Activated CD4-positive, alpha-beta memory T cell treated with anti-CD3 and anti-CD28 coated beads for 36 hours (primary cell): ENCODE measurements at regions not wholly inside any gene's neighbourhood (a gene's known extent, or its start where the extent isn't known, plus 50 kb on each side); places are given as distances from the start of the nearest gene placed in this dataset.

Source experiments
- CTCF ChIA-PET: fragments of 350-600 bp; sonication (Branson Sonifier 250); formaldehyde crosslinking; loops from one replicate; lab custom pipeline; 2021; ENCODE audit warnings: antibody characterized with exemption, inconsistent platforms; lab: Charles Lee
- POLR2A ChIA-PET: fragments of 350-600 bp; sonication (Branson Sonifier 250); formaldehyde crosslinking; loops from one replicate; lab custom pipeline; 2021; ENCODE audit warnings: antibody characterized with exemption; lab: Charles Lee
- DNase-seq: peaks from one replicate; pipeline ENCODE4 v3.0.0-alpha.2; 2020
- H3K27ac Mint-ChIP-seq: one replicate; pipeline ENCODE4 v1.8.0; 2021; ENCODE audit warnings: mixed read lengths
- H3K27me3 Mint-ChIP-seq: one replicate; pipeline ENCODE4 v1.8.0; 2021; ENCODE audit warnings: mixed read lengths
- H3K36me3 Mint-ChIP-seq: one replicate; pipeline ENCODE4 v1.8.0; 2021; ENCODE audit warnings: mixed read lengths
- H3K4me1 Mint-ChIP-seq: one replicate; pipeline ENCODE4 v1.8.0; 2021; ENCODE audit warnings: low read depth, mixed read lengths
- H3K4me3 Mint-ChIP-seq: one replicate; pipeline ENCODE4 v1.8.0; 2021; ENCODE audit warnings: mild to moderate bottlenecking, mixed read lengths
- H3K9me3 Mint-ChIP-seq: one replicate; pipeline ENCODE4 v1.8.0; 2021; ENCODE audit warnings: mixed read lengths
- intact Hi-C: fragments of 100-400 bp; cut with micrococcal nuclease; formaldehyde crosslinking; loops from one replicate; pipeline ENCODE4 v1.15.1; 2023

GRCh38 chr15:66894363-66894762 lies 171.0 kb upstream of the SMAD3 start:
- ChIA-PET POLR2A (interaction anchor here (0.6 kb wide), 1 partner anchor 1330 kb away, joined by 3 read pairs; no protein-coding TSS in a partner anchor), CTCF (no interaction called here)
- H3K27me3 Mint-ChIP-seq, result peaks cover 7% of the 10 kb centered on the region
- H3K4me1 Mint-ChIP-seq, result peaks cover 4% of the 10 kb centered on the region
- peaks cover 9% of the 10 kb centered on the region for H3K9me3 Mint-ChIP-seq
- H3K4me3 Mint-ChIP-seq, result no peak overlapping the region
- no peak overlapping the region for H3K27ac Mint-ChIP-seq
- intact Hi-C loops, result no loop called here
- DNase-seq, result no peak
- peaks cover 2% of the 10 kb centered on the region for H3K36me3 Mint-ChIP-seq

GRCh38 chr15:66894986-66895780 lies 170.2 kb upstream of the SMAD3 start:
- Mint-ChIP-seq H3K4me1 (peaks cover 4% of the 10 kb centered on the region), H3K9me3 (peaks cover 2% of the 10 kb centered on the region), H3K4me3 (no peak overlapping the region), H3K36me3 (peaks cover 2% of the 10 kb centered on the region), H3K27ac (no peak overlapping the region), H3K27me3 (peaks cover 7% of the 10 kb centered on the region)
- ChIA-PET POLR2A (interaction anchor here (0.6 kb wide), 1 partner anchor 1330 kb away, joined by 3 read pairs; no protein-coding TSS in a partner anchor), CTCF (no interaction called here)
- no peak for DNase-seq
- intact Hi-C loops, result no loop called here

- Mint-ChIP-seq H3K4me1 (peaks cover 4% of the 10 kb centered on the region), H3K27me3 (peaks cover 7% of the 10 kb centered on the region), H3K27ac (no peak overlapping the region), H3K36me3 (peaks cover 2% of the 10 kb centered on the region), H3K9me3 (peaks cover 2% of the 10 kb centered on the region), H3K4me3 (no peak overlapping the region)
- CTCF ChIA-PET, result no interaction called here
- DNase-seq, result no peak
- intact Hi-C loops, result no loop called here
- POLR2A ChIA-PET, result no interaction called here
Observed at GRCh38 chr15:66895794-66896453, 169.5 kb upstream of the SMAD3 start.

- CTCF ChIA-PET, result interaction anchor here (0.6 kb wide), 1 partner anchor 12 kb away, joined by 3 read pairs; no protein-coding TSS in a partner anchor
- DNase-seq, result no peak
Observed at GRCh38 chr15:66896611-66897010, 168.8 kb upstream of the SMAD3 start.

GRCh38 chr15:66897416-66897815 lies 168.0 kb upstream of the SMAD3 start:
- no peaks in the 10 kb centered on the region for H3K9me3 Mint-ChIP-seq
- peaks cover 4% of the 10 kb centered on the region for H3K4me1 Mint-ChIP-seq
- POLR2A ChIA-PET, result no interaction called here
- H3K27me3 Mint-ChIP-seq, result peaks cover 5% of the 10 kb centered on the region
- H3K4me3 Mint-ChIP-seq, result no peak overlapping the region
- H3K36me3 Mint-ChIP-seq, result no peaks in the 10 kb centered on the region
- CTCF ChIA-PET, result interaction anchor here (0.6 to 1.6 kb wide), 2 partner anchors 11 to 34 kb away, joined by 3 read pairs; no protein-coding TSS in a partner anchor
- no peak for DNase-seq
- no peak overlapping the region for H3K27ac Mint-ChIP-seq
- intact Hi-C loops, result no loop called here

More at GRCh38 chr15:66896611-66897010, 168.8 kb upstream of the SMAD3 start:
- Mint-ChIP-seq H3K4me3 (no peak overlapping the region), H3K27me3 (peaks cover 6% of the 10 kb centered on the region), H3K36me3 (peaks cover under 1% of the 10 kb centered on the region), H3K4me1 (peaks cover 4% of the 10 kb centered on the region), H3K9me3 (no peaks in the 10 kb centered on the region), H3K27ac (no peak overlapping the region)
- POLR2A ChIA-PET, result no interaction called here
- intact Hi-C loops, result no loop called here

- H3K9me3 Mint-ChIP-seq, result no peaks in the 10 kb centered on the region
- no peak overlapping the region for H3K27ac Mint-ChIP-seq
- H3K4me3 Mint-ChIP-seq, result no peak overlapping the region
- intact Hi-C loops, result no loop called here
- no peak for DNase-seq
- no peaks in the 10 kb centered on the region for H3K36me3 Mint-ChIP-seq
- ChIA-PET POLR2A (no interaction called here), CTCF (interaction anchor here (1.6 kb wide), 1 partner anchor 35 kb away, joined by 3 read pairs; no protein-coding TSS in a partner anchor)
- H3K27me3 Mint-ChIP-seq, result peaks cover 2% of the 10 kb centered on the region
- peaks cover 4% of the 10 kb centered on the region for H3K4me1 Mint-ChIP-seq
Observed at GRCh38 chr15:66897971-66898370, 167.4 kb upstream of the SMAD3 start.

GRCh38 chr15:66898656-66899386 lies 166.6 kb upstream of the SMAD3 start:
- CTCF ChIA-PET, result interaction anchor here (1.6 to 1.7 kb wide), 2 partner anchors 36 to 47 kb away, joined by 3 to 4 read pairs; no protein-coding TSS in a partner anchor
- Mint-ChIP-seq H3K4me1 (peaks cover 5% of the 10 kb centered on the region), H3K4me3 (no peak overlapping the region), H3K9me3 (no peaks in the 10 kb centered on the region), H3K36me3 (no peaks in the 10 kb centered on the region), H3K27ac (no peak overlapping the region), H3K27me3 (peaks cover under 1% of the 10 kb centered on the region)
- intact Hi-C loops, result no loop called here
- no peak for DNase-seq
- POLR2A ChIA-PET, result no interaction called here

- DNase-seq, result no peak
- ChIA-PET POLR2A (no interaction called here), CTCF (interaction anchor here (1.7 kb wide), 1 partner anchor 48 kb away, joined by 4 read pairs; no protein-coding TSS in a partner anchor)
- H3K27me3 Mint-ChIP-seq, result no peaks in the 10 kb centered on the region
- no peak overlapping the region for H3K27ac Mint-ChIP-seq
- no peaks in the 10 kb centered on the region for H3K36me3 Mint-ChIP-seq
- H3K4me1 Mint-ChIP-seq, result peaks cover 7% of the 10 kb centered on the region
- no peak overlapping the region for H3K4me3 Mint-ChIP-seq
- no peaks in the 10 kb centered on the region for H3K9me3 Mint-ChIP-seq
- intact Hi-C loops, result no loop called here
Observed at GRCh38 chr15:66899555-66900350, 165.6 kb upstream of the SMAD3 start.

GRCh38 chr15:66900586-66901310 lies 164.7 kb upstream of the SMAD3 start:
- no peak overlapping the region for H3K27ac Mint-ChIP-seq
- H3K36me3 Mint-ChIP-seq, result no peaks in the 10 kb centered on the region
- DNase-seq, result no peak
- ChIA-PET CTCF (interaction anchor here (1.7 kb wide), 1 partner anchor 49 kb away, joined by 4 read pairs; no protein-coding TSS in a partner anchor), POLR2A (no interaction called here)
- H3K4me1 Mint-ChIP-seq, result peaks cover 3% of the 10 kb centered on the region
- intact Hi-C loops, result no loop called here
- H3K9me3 Mint-ChIP-seq, result no peaks in the 10 kb centered on the region
- no peak overlapping the region for H3K4me3 Mint-ChIP-seq
- no peaks in the 10 kb centered on the region for H3K27me3 Mint-ChIP-seq

GRCh38 chr15:66901336-66902100 lies 163.9 kb upstream of the SMAD3 start:
- DNase-seq, result no peak
- Mint-ChIP-seq H3K27ac (no peak overlapping the region), H3K36me3 (no peaks in the 10 kb centered on the region), H3K4me3 (no peak overlapping the region), H3K9me3 (peaks cover 5% of the 10 kb centered on the region), H3K4me1 (peaks cover 3% of the 10 kb centered on the region), H3K27me3 (peaks cover 3% of the 10 kb centered on the region)
- ChIA-PET CTCF (no interaction called here), POLR2A (no interaction called here)
- intact Hi-C loops, result no loop called here
